ENCODE measurements at regions not wholly inside any gene's neighbourhood (a gene's known extent, or its start where the extent isn't known, plus 50 kb on each side); places are given as distances from the start of the nearest gene placed in this dataset.

- intact Hi-C loops (cut with DNase I; ENCODE audit: low total_unique reads) = no loop called here
- ATAC-seq = no peak
Measured at GRCh38 chr3:72625602-72626337, 222.5 kb downstream of the SHQ1 start.

GRCh38 chr3:72624656-72625055, 223.6 kb downstream of the SHQ1 start:
- Histone ChIP-seq H3K27ac (no peak overlapping the region), H3K4me1 (no peaks in the 10 kb centered on the region), H3K9me3 (no peaks in the 10 kb centered on the region), H3K36me3 (no peaks in the 10 kb centered on the region), H3K27me3 (no peaks in the 10 kb centered on the region), H3K4me3 (no peak overlapping the region)
- DNase-seq (no peak), ATAC-seq (no peak)
- intact Hi-C loops (cut with DNase I; ENCODE audit: low total_unique reads) (no loop called here), in situ Hi-C loops (cut with MboI; ENCODE audit: low sequenced_read_pairs in 4 of 4) (no loop called here)
- TF ChIP-seq CTCF (IDR thresholded peaks at IDR 0.05 in 4 of 5, conservative IDR thresholded peaks at IDR 0.05 in 1 of 5) (no peak), POLR2A (IDR thresholded peaks at IDR 0.05) (no peak)

More at GRCh38 chr3:72625602-72626337, 222.5 kb downstream of the SHQ1 start:
- DNase-seq = no peak
- Histone ChIP-seq H3K27ac (no peak overlapping the region), H3K36me3 (no peaks in the 10 kb centered on the region), H3K4me3 (no peak overlapping the region), H3K9me3 (no peaks in the 10 kb centered on the region), H3K4me1 (no peaks in the 10 kb centered on the region), H3K27me3 (no peaks in the 10 kb centered on the region)
- in situ Hi-C loops (cut with MboI; ENCODE audit: low sequenced_read_pairs in 4 of 4) = no loop called here
- TF ChIP-seq CTCF (IDR thresholded peaks at IDR 0.05 in 4 of 5, conservative IDR thresholded peaks at IDR 0.05 in 1 of 5) (no peak), POLR2A (IDR thresholded peaks at IDR 0.05) (no peak)

GRCh38 chr3:72618739-72619138, 229.5 kb downstream of the SHQ1 start:
- in situ Hi-C loops (cut with MboI; ENCODE audit: low sequenced_read_pairs in 4 of 4) = no loop called here

GRCh38 chr3:72617424-72618024, 230.7 kb downstream of the SHQ1 start:
- in situ Hi-C loops (cut with MboI; ENCODE audit: low sequenced_read_pairs in 4 of 4) = no loop called here
- H3K4me3 ChIP-seq = no peak overlapping the region
- intact Hi-C loops (cut with DNase I; ENCODE audit: low total_unique reads) = no loop called here
- no peaks in the 10 kb centered on the region for H3K4me1 ChIP-seq
- H3K27me3 ChIP-seq = no peaks in the 10 kb centered on the region
- TF ChIP-seq POLR2A (IDR thresholded peaks at IDR 0.05) (no peak), CTCF (IDR thresholded peaks at IDR 0.05 in 4 of 5, conservative IDR thresholded peaks at IDR 0.05 in 1 of 5) (no peak)
- DNase-seq (no peak), ATAC-seq (no peak)
- no peaks in the 10 kb centered on the region for H3K36me3 ChIP-seq
- H3K9me3 ChIP-seq = no peaks in the 10 kb centered on the region
- H3K27ac ChIP-seq = no peak overlapping the region

More at GRCh38 chr3:72618739-72619138, 229.5 kb downstream of the SHQ1 start:
- intact Hi-C loops (cut with DNase I; ENCODE audit: low total_unique reads) = no loop called here
- ATAC-seq (no peak), DNase-seq (no peak)
- Histone ChIP-seq H3K27me3 (no peaks in the 10 kb centered on the region), H3K9me3 (no peaks in the 10 kb centered on the region), H3K4me1 (no peaks in the 10 kb centered on the region), H3K27ac (no peak overlapping the region), H3K36me3 (no peaks in the 10 kb centered on the region), H3K4me3 (no peak overlapping the region)
- no peak for TF ChIP-seq POLR2A (IDR thresholded peaks at IDR 0.05)
- no peak for TF ChIP-seq CTCF (IDR thresholded peaks at IDR 0.05 in 4 of 5, conservative IDR thresholded peaks at IDR 0.05 in 1 of 5)

Measured in gastrocnemius medialis (tissue), 4 donors.